ENCODE measurements at regions not wholly inside any gene's neighbourhood (a gene's known extent, or its start where the extent isn't known, plus 50 kb on each side); places are given as distances from the start of the nearest gene placed in this dataset.

DNA sequence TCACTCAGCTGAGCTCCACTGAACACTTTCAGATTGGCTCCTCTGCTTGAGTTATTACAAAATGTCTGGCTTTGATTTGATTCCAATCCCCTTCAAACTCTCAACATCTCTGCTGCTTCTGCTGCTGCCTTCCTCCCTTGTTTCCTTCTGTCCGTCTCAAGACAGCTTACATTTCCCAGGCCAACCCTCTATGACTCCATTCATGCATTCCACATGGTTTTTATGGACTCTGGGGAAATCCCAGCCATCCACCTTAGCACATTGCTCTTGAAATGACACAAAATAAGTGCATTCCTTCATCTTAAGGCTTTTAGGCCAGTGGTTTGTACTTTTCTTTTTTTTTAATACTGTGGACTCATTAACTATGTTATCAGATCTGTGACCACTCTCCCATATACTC, 68.5 kb upstream of the TMEM164 start:
- DNase-seq, result no peak

DNA sequence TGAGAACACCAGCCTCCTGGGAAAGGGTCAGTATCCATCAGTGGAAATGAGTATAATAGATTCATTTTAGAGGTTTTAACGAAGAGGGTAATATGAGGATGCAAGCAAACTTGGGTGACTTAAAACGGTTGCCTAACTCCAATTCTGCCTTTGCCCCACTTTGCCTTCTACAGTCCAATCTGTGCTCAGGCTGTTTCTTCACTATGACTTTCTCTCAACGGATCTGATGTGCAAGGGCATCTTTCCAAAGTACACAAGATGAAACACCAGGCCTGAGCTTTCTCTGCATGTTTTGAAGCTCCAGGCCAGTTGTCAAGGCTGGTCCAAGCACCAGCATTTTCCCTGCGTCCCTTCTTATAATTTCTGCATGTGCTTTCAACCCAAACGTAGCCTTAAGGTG, 68.0 kb upstream of the TMEM164 start:
- no peak for DNase-seq

DNA sequence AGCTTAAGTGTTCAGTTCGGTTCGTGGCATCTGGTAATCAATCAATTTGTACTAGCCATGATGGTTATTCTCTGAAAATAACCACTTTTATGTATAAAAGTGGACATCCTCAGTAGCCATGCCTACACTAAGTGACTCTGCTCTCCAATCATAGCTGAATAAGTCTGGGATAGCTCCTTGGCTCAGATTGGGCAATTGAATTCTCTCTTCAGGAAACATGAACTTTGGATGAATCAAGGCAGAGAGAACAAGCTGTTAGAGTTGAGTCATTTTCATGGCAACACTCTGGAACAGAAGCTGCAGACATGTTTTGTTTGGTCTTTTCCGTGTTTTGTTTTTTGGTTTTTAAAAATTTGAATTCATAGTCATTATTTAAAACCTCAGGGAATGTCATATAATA, 66.8 kb upstream of the TMEM164 start:
- no peak for DNase-seq

DNA sequence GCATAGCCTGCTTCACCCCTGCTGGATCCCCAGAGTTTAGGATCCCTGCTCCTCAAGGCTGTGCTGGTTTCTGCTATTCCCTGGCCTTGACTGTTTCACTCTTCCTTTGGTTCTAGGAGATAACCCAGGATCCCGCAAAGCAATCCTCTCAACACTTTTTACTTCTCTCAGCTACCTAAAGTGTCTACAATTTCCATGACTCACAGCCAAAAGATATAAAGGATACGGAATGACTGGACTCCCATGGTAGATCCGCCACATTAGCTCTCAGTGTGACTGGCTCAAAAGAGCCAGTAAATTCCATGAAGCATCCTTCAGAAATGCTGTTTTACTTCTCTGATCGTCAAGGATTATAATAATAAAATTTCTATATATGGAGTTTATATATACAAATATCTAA, 66.3 kb upstream of the TMEM164 start:
- no peak for DNase-seq

DNA sequence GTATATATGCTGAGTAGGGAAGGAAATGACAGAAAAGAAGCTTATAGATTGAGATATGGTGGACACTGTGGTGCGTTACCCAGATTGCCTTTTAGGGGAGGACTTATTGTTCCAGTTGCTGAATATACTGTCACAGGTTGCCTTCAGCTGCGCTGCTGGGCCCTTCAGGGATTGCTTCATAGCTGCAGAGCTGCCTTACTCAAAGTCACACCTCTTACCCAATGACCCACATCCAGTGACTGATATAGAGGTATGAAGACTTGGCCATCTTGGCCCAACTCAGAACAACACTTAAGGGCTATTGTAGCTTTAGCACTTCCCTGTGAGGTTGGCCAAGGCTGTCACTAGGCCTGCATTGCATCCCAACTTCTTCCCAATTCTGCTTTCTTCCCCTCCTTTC, 63.4 kb upstream of the TMEM164 start:
- no peak for DNase-seq

DNA sequence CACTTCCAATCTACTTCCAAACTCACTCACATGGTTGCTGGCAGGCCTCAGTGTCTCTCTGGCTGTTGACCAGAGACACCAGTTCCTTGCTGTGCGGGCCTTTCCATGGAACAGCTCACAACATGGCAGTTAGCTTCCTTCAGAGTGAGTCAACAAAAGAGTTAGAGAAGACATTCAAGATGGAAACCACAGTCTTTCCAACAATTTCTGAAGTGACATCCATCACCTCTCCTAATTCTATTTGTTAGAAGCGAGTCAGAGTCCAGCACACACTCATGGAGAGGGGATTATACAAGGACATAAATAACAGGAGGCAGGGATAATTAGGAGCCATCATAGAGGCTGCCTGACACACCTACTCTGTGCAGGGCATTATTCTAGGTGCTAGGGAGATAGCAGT, 62.5 kb upstream of the TMEM164 start:
- no peak for DNase-seq

DNA sequence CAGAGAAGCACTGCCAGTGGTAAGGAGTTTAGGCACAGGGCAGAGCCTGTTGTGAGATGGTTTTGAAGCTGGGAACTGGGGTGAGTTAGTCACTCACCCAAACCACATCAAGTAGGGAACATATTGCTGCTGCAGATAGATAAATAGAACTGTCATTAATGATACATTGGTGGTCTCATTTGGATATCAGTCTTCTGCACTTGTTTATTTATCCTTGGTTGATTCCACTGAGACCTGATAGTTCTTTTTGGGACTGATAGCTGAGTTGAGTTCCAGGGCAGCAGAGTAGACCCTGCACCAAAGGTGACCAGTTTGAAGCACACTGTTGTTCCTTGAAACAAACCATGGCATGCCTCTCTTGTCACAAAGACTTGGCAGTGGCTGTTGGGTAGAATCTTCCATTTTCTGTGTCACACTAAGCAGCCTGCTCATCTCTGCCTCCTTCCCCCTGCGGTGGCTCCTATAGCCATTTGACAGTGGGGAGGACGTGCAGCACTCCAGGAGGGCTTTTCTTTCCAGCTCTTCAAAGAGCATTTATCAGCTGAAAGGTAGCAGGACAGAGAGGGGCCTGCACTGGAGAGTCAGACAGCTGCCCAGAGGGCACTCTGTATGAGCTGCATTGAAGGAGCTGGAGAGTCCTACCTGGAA, 59.7 kb upstream of the TMEM164 start:
- no peak for DNase-seq

DNA sequence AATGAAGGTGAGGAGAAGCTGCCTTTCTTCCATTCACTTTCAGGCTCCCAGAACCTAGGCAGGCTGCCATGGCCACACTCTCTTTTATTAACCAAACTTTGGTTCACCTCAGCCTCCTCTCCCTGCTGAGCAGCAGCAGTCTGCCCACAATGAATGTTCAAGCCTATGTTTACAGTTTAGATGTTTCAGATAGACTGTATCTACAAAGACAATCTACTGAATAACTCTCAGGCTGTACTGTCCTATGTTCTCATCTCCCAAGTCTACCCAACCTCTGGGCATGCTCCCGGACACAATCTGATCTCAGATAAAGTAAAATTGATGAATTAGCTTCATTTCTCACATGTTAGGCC, 59.2 kb upstream of the TMEM164 start:
- DNase-seq, result no peak

- no peak for DNase-seq
Observed at GRCh38 chrX:109952050-109952449, 50.9 kb upstream of the TMEM164 start.

DNA sequence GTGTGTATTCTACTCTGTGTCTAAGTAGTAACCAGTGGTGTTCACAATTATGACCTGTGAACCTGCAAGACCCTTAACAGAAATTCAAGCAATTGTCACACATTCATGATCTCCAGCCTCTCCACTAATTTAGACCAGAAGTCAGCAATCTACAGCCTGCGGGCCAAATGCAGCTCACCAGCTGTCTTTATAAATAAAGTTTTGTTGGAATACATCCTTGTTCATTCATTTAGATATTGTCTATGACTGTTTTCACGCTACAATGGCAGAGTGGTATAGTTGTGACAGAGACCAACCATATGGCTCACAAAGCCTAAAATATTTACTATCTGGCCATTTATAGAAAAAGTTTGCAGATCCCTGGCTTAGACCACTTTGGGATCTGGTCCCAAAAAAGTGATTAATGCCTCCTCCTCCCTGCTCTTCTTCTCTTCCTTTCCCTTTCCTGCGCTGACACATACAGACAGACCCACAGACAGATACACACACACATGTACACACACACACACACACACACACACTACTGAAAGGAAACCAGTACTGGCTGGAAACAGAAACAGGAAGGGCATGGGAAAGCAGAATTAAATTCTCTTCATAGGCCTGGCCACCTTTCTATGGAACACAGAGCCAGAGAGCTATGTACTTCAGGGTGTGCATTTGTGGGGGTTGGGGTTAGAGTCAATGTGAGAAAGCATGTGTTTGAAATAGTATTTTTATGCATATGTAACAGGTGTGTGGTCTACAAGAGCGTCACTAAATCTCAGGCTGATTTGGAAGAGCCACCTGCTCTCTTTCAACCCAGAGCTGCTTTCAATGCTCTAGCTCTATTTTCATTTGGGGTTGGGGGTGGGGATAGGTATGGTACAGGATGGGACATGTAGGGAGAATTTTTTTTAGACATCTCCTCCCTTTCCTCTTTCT, 49.7 kb upstream of the TMEM164 start:
- no peak for DNase-seq
